Uterus (tissue), 3 donors: ENCODE measurements at regions not wholly inside any gene's neighbourhood (a gene's known extent, or its start where the extent isn't known, plus 50 kb on each side); places are given as distances from the start of the nearest gene placed in this dataset.
"Not testable (repeated sequence)": the region's sequence is repeated elsewhere in the genome, so short reads cannot be mapped to it uniquely, and the experiment has no call there.

ENCODE experiments used
- DNase-seq, 2 donors: peaks; one replicate each; pipeline ENCODE4 v3.0.0-alpha.2; 2019 to 2020
- H3K27ac ChIP-seq, 2 donors: fragments of 200-600 bp; sonication (generic); 1 replicate in 1 of 2; 2 replicates in 1 of 2; pipeline ENCODE4 v1.5.1; 2016 to 2018
- H3K27me3 ChIP-seq, 2 donors: fragments of 200-600 bp; sonication (generic); one replicate each; pipeline ENCODE4 v1.5.1; 2018 to 2019; ENCODE audit warnings: control low read depth in 1 of 2
- H3K36me3 ChIP-seq, 2 donors: fragments of 200-600 bp; sonication (generic); one replicate each; pipeline ENCODE4 v1.5.1; 2019; ENCODE audit warnings: control low read depth in 1 of 2
- H3K4me1 ChIP-seq, 2 donors: fragments of 200-600 bp; sonication (generic); one replicate each; pipeline ENCODE4 v1.5.1; 2018 to 2019; ENCODE audit warnings: control low read depth in 1 of 2
- H3K4me3 ChIP-seq, 2 donors: fragments of 200-600 bp; sonication (generic); 1 replicate in 1 of 2; 2 replicates in 1 of 2; pipeline ENCODE4 v1.5.1; 2018 to 2019; ENCODE audit warnings: mild to moderate bottlenecking in 1 of 2
- H3K9me3 ChIP-seq, 2 donors: fragments of 200-600 bp; sonication (generic); one replicate each; pipeline ENCODE4 v1.5.1; 2019; ENCODE audit warnings: control low read depth in 1 of 2
- POLR2A ChIP-seq, 2 donors: fragments of 450-650 bp; IDR thresholded peaks; one replicate each; pipeline ENCODE4 v1.6.1; 2016; ENCODE audit warnings: antibody characterized with exemption in 2 of 2, mild to moderate bottlenecking in 1 of 2, moderate library complexity in 1 of 2
- intact Hi-C: fragments of 100-400 bp; cut with DNase I; formaldehyde crosslinking; loops from one replicate; pipeline ENCODE4 v1.15.1; 2023; ENCODE audit warnings: low total_unique reads
- TF ChIP-seq, protein P1 (sequence below), 4 experiments: fragments of 200-600 bp in 2 of 4; fragments of 450-650 bp in 2 of 4; sonication (generic) in 2 of 4; IDR thresholded peaks; one replicate each; pipeline ENCODE4 v1.5.1; 2016 to 2019; ENCODE audit warnings: antibody characterized with exemption in 4 of 4, mild to moderate bottlenecking in 2 of 4, moderate library complexity in 1 of 4
- donor health status: DM: yes; HTN: yes; CAD: no.

DNA sequence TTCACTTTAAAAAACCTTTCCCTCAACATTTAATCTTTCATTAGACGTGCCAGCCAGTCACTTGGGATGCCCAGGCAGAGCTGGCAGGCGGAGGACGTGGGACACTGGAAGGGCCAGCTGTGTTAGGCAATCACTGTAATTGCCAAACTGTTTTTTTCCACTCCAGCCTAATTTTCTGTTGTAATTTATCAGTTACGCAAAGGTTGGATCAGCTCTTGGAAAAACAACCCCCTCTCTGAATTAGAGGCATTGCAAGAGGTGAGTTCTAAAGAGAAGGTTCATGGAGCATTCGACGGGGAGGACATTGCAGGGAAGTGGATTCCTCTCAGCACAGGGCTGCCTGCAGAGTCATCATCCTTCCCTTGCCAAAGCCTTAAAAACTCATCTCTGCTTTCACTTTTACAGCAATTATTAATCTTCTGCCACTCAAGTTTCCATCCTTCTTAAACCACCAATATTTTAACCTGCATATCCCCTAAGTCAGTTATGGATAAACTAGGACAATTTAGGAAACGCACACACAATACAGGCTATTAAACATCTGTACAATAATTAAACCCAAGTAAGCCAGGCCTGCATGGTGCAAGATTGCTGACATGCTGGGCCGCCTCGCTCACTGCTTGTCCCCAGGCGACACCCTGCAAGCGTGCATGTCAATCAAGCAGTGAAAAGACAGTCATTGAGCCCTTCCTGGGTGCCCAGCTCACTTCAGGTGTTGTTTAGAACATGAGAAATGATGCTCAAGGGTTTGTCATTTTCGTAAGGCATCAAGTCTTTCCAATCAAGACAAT lies 272.3 kb upstream of the RNF32 start:
- DNase-seq, result no peak
- Histone ChIP-seq H3K9me3 (no peaks in the 10 kb centered on the region), H3K4me3 (no peak overlapping the region), H3K27me3 (no peaks in the 10 kb centered on the region), H3K4me1 (no peaks in the 10 kb centered on the region), H3K27ac (no peak overlapping the region), H3K36me3 (no peaks in the 10 kb centered on the region)
- intact Hi-C loops, result no loop called here
- TF ChIP-seq, protein P1, sequence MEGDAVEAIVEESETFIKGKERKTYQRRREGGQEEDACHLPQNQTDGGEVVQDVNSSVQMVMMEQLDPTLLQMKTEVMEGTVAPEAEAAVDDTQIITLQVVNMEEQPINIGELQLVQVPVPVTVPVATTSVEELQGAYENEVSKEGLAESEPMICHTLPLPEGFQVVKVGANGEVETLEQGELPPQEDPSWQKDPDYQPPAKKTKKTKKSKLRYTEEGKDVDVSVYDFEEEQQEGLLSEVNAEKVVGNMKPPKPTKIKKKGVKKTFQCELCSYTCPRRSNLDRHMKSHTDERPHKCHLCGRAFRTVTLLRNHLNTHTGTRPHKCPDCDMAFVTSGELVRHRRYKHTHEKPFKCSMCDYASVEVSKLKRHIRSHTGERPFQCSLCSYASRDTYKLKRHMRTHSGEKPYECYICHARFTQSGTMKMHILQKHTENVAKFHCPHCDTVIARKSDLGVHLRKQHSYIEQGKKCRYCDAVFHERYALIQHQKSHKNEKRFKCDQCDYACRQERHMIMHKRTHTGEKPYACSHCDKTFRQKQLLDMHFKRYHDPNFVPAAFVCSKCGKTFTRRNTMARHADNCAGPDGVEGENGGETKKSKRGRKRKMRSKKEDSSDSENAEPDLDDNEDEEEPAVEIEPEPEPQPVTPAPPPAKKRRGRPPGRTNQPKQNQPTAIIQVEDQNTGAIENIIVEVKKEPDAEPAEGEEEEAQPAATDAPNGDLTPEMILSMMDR (IDR thresholded peaks at IDR 0.05), result no peak
- TF ChIP-seq POLR2A (IDR thresholded peaks at IDR 0.05), result no peak

DNA sequence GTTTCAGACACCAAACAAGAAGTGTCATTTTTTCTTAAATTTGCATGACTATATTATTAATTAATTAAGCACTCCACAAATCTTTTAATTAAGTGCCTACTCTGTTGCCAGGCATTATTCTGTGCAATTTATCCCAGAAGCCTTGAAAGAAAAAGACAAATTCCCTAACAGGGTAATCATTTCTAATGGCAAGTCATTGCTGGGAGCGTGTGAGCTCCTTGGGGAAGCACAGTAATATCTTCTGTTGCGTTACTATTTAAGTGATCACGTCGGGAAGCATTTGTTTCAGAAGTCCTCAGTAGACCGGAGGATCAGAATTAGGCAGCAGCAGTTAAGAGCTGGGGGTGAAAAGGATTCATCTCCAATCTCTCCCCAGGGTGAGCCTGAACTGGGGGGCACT lies 276.8 kb upstream of the RNF32 start:
- no peak for TF ChIP-seq POLR2A (IDR thresholded peaks at IDR 0.05)
- TF ChIP-seq, protein P1 (IDR thresholded peaks at IDR 0.05), result no peak
- H3K36me3 ChIP-seq, result no peaks in the 10 kb centered on the region
- H3K4me3 ChIP-seq, result no peak overlapping the region
- no peaks in the 10 kb centered on the region for H3K27me3 ChIP-seq
- no peaks in the 10 kb centered on the region for H3K4me1 ChIP-seq
- H3K27ac ChIP-seq, result no peak overlapping the region
- no peak for DNase-seq
- no peaks in the 10 kb centered on the region for H3K9me3 ChIP-seq
- intact Hi-C loops, result no loop called here

DNA sequence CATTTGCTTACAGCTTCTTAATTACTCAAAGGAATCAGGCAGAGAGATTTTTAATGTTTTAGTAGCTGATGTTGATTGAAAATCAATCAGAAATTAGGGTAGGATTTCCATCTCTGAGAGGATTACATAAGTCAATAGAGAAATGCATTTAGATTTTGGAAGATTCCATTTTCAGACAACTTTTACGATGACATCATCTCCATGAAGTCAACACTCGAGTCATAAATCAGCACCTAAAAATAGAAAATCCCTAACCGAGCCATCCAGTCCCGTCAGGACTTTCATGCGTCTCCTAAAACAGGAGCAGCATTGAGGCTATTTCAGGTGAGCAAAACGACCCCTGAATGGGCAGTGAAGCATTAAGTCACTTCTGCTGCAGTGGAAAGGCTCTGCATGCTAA lies 279.7 kb upstream of the RNF32 start:
- Histone ChIP-seq H3K36me3 (no peaks in the 10 kb centered on the region), H3K27ac (no peak overlapping the region)

GRCh38 chr7:156356551-156356950 lies 284.0 kb upstream of the RNF32 start:
- DNase-seq, result no peak
- intact Hi-C loops, result no loop called here
- TF ChIP-seq, protein P1 (IDR thresholded peaks at IDR 0.05), result no peak
- no peak for TF ChIP-seq POLR2A (IDR thresholded peaks at IDR 0.05)

More for the DNA sequence above, 279.7 kb upstream of the RNF32 start:
- Histone ChIP-seq H3K9me3 (no peaks in the 10 kb centered on the region), H3K27me3 (no peaks in the 10 kb centered on the region), H3K4me1 (no peaks in the 10 kb centered on the region), H3K4me3 (no peak overlapping the region)
- intact Hi-C loops, result no loop called here
- DNase-seq, result no peak
- TF ChIP-seq, protein P1 (IDR thresholded peaks at IDR 0.05), result no peak
- TF ChIP-seq POLR2A (IDR thresholded peaks at IDR 0.05), result no peak

GRCh38 chr7:156353352-156353751 lies 287.2 kb upstream of the RNF32 start:
- Histone ChIP-seq H3K27me3 (no peaks in the 10 kb centered on the region), H3K9me3 (no peaks in the 10 kb centered on the region), H3K36me3 (no peaks in the 10 kb centered on the region), H3K27ac (no peak overlapping the region), H3K4me3 (no peak overlapping the region), H3K4me1 (no peaks in the 10 kb centered on the region)
- DNase-seq, result no peak
- intact Hi-C loops, result no loop called here
- TF ChIP-seq, protein P1 (IDR thresholded peaks at IDR 0.05), result no peak
- no peak for TF ChIP-seq POLR2A (IDR thresholded peaks at IDR 0.05)

More at GRCh38 chr7:156356551-156356950, 284.0 kb upstream of the RNF32 start:
- H3K27me3 ChIP-seq, result no peaks in the 10 kb centered on the region
- H3K4me3 ChIP-seq, result no peak overlapping the region
- no peaks in the 10 kb centered on the region for H3K9me3 ChIP-seq
- no peak overlapping the region for H3K27ac ChIP-seq
- H3K4me1 ChIP-seq, result no peaks in the 10 kb centered on the region
- no peaks in the 10 kb centered on the region for H3K36me3 ChIP-seq

GRCh38 chr7:156347703-156348248 lies 292.8 kb upstream of the RNF32 start:
- H3K27me3 ChIP-seq, H3K4me3 ChIP-seq, H3K36me3 ChIP-seq, DNase-seq, H3K9me3 ChIP-seq, H3K27ac ChIP-seq, intact Hi-C loops, H3K4me1 ChIP-seq: not testable (repeated sequence)
